HG03196 (cell line): ENCODE measurements at regions not wholly inside any gene's neighbourhood (a gene's known extent, or its start where the extent isn't known, plus 50 kb on each side); places are given as distances from the start of the nearest gene placed in this dataset.

Source experiments
- ATAC-seq: cut with Tn5 transposase; IDR thresholded peaks from one replicate; pipeline ENCODE4 v1.9.1; 2021; ENCODE audit not compliant: unreplicated experiment

DNA sequence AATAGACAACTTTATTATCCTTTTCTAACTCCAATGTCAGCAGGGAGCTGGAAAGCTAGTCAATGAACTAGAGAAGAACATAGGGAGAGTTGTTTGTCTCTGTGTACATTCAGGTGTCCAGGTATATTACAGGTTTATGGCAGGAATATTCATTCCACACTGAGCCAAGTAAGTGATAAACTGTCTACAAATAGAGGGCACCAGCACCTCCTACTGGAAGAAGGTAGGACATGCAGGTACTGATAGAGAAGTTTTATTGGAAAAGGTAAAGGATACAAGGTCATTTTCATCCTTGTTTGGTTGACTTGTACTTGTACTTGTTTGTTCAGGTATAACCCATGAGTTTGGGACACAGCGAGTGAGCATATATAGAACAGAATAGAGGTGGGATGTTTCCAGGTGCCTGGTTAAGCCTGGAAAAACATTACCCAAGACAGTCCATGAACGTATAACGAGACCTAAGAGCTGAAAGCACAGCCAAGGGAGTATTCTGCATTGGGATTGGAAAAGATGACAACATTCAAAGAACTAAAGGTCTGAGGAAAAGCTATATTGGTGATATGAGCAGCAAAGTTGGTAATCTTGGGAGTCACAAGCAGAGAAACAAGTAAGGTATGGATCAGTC, 61.4 kb upstream of the PPP1R3C start:
- no peak for ATAC-seq

DNA sequence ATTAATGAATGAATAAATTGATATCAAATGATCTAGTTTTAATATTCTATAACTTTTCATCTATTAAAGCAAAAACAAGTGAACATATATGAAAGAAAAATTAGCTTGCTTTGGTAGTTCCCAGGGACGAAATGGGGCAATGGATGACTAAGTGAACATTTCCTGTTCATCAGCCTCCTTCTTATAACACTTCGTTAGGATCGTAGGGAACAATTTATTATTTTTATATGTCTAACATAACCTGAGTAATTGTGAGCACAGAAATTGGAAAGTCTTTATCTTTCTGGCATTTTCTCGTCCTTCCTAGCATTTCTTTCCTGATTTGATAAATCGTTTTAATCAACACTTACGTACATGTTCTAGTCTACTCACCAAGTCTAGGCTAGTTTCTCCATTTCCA, 59.1 kb upstream of the PPP1R3C start:
- ATAC-seq, result no peak

DNA sequence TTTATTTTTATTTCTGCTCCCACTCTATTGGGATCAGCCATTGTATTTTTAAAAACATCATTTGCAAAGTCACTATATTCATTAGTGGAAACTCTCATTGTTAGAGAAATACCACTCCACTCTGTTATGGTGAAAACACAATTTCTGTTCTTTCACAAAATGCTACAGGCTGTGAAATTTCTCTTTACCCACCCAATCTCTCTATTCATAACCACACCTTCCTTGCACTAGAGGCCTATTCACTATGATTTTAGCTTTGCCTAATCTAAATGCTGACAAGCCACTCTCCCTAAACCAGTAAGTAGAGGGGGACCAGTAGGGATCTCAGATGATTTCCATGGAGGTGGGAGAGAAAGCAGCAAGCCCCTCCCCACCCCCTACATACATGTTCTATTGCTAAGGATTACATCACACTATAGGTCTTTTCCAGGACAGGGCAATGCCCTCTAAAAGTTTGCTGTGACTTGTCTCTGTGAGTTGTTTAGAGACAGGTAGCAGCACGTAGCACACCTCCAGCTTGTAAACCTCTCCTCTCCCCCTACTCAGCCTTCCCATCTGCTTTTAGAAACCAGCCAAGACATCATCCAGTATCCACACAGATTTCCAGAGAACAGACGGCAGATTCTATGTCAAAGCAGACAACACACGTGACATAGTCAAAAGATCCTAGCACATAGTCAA, 58.3 kb upstream of the PPP1R3C start:
- no peak for ATAC-seq

DNA sequence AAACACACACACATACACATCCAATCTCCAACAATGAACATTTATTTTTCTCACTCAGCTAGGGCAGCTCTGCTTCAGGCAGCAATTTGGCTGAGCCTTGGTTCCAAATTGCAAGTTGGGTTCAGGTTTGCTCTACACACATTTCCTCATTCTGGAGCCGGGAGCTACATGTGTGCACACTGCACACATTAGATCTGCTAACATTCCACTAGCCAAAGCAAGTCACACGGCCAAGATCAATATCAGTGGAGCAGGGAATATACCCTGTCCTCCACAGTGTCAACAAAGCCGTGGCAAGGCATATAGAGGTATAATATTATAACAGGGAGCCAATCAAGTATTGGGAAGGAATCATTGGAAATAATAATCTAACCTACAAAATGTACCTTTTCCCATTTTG, 57.5 kb upstream of the PPP1R3C start:
- no peak for ATAC-seq

DNA sequence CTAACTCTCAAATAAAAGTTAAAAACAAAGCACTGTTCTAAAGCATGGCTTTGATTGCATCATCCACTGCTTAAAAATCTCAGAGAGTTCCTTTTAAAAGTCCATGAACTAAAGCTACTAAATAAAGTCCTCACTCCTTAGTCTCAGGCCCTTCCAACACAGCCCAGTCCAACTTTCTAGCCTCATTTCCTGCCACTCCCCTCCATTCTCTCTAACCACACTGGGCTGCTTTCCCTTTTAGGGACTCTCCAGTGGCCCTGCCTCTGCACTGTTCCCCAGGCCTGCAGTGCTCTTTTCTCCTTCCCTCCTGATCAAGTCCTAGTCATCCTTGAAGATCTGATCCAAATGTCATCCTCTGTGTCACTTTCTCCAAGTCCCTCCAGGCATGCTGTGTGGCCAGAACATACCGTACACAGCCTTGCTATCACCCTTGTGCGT, 56.9 kb upstream of the PPP1R3C start:
- no peak for ATAC-seq

DNA sequence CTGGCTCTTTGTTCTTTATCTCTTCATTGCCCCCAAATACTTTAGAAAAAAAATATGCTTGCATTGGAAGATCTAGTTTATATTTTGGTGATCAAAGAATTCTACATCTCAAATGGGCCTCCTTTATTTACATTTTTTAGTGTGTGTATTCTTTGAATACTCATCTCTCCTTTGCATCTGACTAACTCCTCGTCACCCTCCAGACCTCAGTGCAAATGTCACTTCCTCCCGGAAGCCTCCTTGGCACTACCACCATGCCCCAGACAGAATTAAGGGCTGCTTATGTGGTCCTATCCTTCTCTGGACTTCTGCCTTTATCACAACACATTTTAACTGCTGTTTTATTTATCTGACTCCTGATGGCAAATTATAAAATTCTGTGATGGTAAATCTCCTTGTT, 52.0 kb upstream of the PPP1R3C start:
- no peak for ATAC-seq

DNA sequence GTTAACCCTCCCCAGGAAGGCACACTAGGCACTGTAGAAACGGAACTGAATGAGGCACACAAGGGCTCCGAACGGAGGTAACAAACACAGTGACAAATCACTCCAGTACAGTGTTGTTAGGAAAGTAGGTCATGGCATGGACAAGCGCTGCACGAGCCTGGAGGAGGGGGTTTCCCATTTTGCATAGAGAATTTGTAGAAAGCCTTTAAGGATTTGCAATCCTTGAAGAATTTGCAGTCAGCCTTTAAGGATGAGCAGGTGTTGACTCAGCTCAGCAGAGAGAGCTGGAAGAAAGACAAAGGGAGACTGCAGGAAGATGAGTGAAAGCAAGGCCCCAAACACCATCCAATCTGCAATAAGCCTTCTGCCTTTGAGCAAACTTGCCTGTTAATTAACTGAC, 51.1 kb upstream of the PPP1R3C start:
- ATAC-seq, result no peak

DNA sequence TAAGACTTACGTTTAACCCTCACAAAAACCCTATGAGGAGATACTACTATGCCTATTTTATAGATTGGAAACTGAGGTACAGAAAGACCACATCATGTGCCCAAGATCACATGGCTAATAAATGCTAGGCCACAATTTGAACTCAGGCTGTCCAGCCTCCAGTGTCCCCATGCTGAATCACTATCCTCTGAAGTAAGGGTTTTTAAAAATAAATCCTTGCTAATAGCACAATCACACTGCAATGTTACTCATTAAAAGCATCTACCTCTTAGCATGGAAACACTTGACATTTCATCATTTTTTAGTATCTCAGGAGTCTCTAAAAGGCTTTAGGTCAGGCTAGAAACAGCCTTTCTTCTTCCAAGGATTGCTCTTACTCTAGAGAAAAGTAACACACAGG, 50.0 kb upstream of the PPP1R3C start:
- ATAC-seq, result no peak
